ENCODE measurements at regions not wholly inside any gene's neighbourhood (a gene's known extent, or its start where the extent isn't known, plus 50 kb on each side); places are given as distances from the start of the nearest gene placed in this dataset.

- DNase-seq (ENCODE audit: low read depth), result no peak
Observed at GRCh38 chr10:129334266-129334665, 132.8 kb upstream of the MGMT start.

- no peak for DNase-seq (ENCODE audit: low read depth)
Observed at GRCh38 chr10:129335396-129335795, 131.6 kb upstream of the MGMT start.

- DNase-seq (ENCODE audit: low read depth), result no peak
Observed at GRCh38 chr10:129335942-129336341, 131.1 kb upstream of the MGMT start.

GRCh38 chr10:129339191-129339590, 127.8 kb upstream of the MGMT start:
- DNase-seq (ENCODE audit: low read depth), result no peak

DNA sequence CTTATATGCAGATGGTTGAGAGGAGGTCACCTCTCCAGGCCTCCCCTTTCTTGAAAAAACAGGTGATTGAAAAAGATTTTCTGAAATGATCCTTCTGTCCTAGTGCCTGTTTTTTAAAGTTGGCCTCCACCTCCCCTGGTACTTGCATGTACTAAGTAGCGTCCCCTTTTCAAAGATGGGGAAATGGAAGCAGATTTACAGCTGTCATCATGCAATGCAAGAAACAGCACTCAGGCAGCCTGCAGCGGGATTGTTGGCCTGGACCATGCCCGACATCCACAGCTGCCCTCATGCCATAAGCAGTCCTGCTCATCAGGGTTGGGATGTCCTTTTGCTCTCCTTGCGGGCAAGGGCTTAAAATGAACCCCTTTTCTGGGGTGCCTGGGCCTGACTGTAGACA, 127.2 kb upstream of the MGMT start:
- DNase-seq (ENCODE audit: low read depth), result no peak

DNA sequence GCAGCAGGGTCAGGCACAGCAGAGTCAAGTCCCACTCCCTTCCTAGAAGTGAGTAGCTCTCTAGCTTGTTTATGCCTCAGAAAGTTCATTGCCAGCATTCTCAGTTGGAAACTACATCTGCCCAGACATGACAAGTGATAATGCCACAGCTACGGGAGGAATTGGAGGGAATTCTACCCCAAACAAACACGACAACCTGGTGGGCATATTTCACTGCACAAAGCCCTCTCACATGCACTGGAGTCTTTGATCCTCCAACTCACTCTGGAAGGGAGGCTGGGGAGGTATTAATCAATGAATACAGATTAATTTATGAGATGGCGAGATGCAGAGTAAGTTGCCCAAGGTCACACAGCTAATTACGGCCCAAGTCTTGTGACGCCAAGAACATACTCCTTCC, 126.0 kb upstream of the MGMT start:
- no peak for DNase-seq (ENCODE audit: low read depth)

DNA sequence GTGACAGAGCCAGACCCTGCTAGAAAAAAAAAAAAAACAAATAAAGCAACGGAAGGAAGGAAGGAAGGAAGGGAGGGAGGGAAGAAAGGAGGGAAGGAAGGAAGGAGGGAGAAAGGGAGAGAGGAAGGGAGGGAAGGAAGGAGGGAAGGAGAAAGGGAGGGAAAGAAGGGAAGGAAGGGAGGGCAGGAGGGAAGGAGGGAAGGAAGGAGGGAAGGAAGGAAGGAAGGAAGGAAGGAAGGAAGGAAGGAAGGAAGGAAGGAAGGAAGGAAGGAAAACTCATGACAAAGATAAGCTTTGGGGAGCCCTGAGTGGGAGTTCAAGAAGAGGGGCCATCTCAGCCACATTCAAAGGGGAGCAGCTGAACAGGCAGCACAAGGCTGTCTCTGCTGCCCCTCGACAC, 124.7 kb upstream of the MGMT start:
- DNase-seq (ENCODE audit: low read depth), result no peak

DNA sequence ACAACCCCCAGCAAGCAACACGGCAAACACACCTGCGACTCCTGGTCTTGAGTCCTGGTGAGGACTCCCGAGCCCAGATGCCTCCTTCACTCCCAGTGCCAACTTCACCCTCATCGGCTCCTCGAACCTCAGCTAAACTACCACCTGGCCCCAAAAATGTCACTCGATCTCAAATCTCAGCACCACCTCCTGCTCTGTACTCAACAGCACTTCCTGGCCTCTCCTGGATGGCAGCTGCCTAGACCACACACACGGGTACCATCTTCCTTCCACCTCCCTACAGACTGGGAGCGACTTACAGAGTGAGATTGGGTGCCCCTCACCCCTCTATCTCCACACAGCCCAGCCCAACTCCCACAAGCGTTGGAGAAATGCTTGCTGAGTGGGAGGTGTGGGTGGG, 123.9 kb upstream of the MGMT start:
- no peak for DNase-seq (ENCODE audit: low read depth)

GRCh38 chr10:129344103-129344502, 122.9 kb upstream of the MGMT start:
- DNase-seq (ENCODE audit: low read depth), result no peak

- DNase-seq (ENCODE audit: low read depth), result no peak
Observed at GRCh38 chr10:129344731-129345355, 122.2 kb upstream of the MGMT start.

- DNase-seq (ENCODE audit: low read depth), result no peak
Observed at GRCh38 chr10:129345763-129346162, 121.3 kb upstream of the MGMT start.

DNA sequence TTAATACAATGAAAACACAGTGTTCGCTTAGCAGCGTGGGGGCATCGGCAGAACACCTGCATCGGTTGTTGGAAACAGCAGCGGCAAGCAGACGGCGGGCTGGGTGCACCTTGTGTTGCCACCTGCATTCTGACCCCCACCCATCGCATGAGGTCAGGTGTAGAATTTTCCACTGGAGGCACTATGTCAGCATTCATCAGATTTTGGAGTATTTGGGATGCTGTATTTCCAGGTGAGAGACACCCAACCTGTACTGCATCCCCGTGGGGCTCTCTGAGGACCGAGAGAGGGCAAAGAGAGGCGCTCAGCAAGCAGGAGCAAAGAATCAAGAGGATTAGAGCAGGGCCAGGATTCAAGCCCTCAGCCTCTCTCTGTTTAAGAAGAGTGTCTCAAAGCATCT, 116.4 kb upstream of the MGMT start:
- no peak for DNase-seq (ENCODE audit: low read depth)

DNA sequence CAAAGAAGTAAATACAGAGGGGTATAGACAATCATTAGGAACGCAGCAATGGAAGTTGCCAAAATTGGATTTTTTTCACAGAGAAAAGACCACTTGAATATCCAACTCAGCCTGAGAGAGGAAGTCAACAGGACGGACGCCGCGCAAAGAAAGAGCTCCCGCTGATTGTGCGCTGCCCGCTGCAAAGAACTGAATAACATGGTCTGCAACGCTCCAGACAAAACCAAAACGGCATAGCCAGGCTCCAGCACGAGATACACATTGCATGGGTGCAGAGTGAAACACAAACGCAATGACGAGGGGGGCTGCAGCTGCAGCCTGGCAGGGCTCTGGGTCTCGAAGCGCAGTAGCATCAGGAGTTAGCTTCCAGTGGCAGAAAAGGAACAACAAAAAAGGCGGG, 113.9 kb upstream of the MGMT start:
- DNase-seq (ENCODE audit: low read depth), result no peak

DNA sequence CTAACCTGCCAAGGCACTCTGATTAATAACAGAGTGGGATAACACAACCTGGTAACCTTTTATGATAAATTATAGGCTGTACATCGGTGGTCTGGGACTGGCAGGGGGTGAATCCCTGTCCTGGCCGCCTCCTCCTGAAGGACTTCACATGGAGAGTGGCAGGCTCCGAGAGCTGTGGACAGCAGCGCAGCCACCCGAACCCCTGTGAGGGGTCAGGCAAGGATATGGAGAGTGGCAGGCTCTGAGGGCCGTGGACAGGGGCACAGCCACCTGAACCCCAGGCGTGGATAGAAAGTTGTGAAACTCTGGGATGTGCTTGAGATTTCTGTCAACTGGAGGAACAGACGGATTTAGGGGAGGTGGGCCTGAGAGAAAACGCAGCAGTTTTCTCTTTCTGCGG, 107.0 kb upstream of the MGMT start:
- no peak for DNase-seq (ENCODE audit: low read depth)

GRCh38 chr10:129361676-129362376, 105.2 kb upstream of the MGMT start:
- no peak for DNase-seq (ENCODE audit: low read depth)

- DNase-seq (ENCODE audit: low read depth), result no peak
Observed at GRCh38 chr10:129364949-129365348, 102.1 kb upstream of the MGMT start.

GRCh38 chr10:129365767-129366402, 101.2 kb upstream of the MGMT start:
- no peak for DNase-seq (ENCODE audit: low read depth)

- DNase-seq (ENCODE audit: low read depth), result no peak
Observed at GRCh38 chr10:129366450-129366849, 100.6 kb upstream of the MGMT start.

GRCh38 chr10:129369566-129369965, 97.5 kb upstream of the MGMT start:
- no peak for DNase-seq (ENCODE audit: low read depth)

DNA sequence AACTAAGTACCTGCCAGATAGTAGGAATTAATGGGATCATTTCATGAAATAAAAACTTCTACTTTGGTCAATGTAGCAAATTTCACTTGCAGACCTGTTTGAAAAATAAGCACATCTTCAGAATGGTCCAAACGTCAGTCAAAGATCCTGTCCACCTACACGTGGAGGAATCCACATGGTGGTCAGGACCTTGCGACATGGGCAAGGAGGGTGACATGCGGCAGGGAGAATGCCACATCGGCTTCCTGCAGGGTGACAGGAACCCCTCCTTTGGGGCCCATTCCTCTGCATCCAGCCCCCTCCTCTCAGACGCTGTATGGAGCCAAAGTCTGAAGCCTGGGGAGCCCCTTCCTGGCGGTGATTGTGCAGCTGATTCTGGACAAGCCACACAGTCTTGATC, 95.5 kb upstream of the MGMT start:
- DNase-seq (ENCODE audit: low read depth), result no peak

GRCh38 chr10:129372172-129372571, 94.9 kb upstream of the MGMT start:
- DNase-seq (ENCODE audit: low read depth), result no peak

GRCh38 chr10:129373231-129373630, 93.8 kb upstream of the MGMT start:
- no peak for DNase-seq (ENCODE audit: low read depth)

- no peak for DNase-seq (ENCODE audit: low read depth)
Observed at GRCh38 chr10:129373718-129374117, 93.3 kb upstream of the MGMT start.

GRCh38 chr10:129375171-129375570, 91.9 kb upstream of the MGMT start:
- no peak for DNase-seq (ENCODE audit: low read depth)
